HepG2 (cell line): ENCODE measurements at regions not wholly inside any gene's neighbourhood (a gene's known extent, or its start where the extent isn't known, plus 50 kb on each side); places are given as distances from the start of the nearest gene placed in this dataset.

ENCODE experiments used
- ATAC-seq: fragments of 200-7000 bp; cut with Tn5 transposase; 3 replicates; pipeline ENCODE4 v1.9.1; 2020; ENCODE audit warnings: mild to moderate bottlenecking, moderate library complexity
- BruUV-seq: library from RNA; stranded (reverse); fragments of 400-500 nt; replicated peaks from 2 replicates; lab custom pipeline; 2021; lab: Mats Ljungman, UMichigan
- CTCF ChIA-PET: fragments of 300-600 bp; formaldehyde crosslinking; extraction: SDS; loops from one replicate; lab custom pipeline; 2021; ENCODE audit warnings: low total read pairs, inconsistent platforms, low intra/inter-chr PET ratio; lab: Yijun Ruan, JAX
- POLR2A ChIA-PET: fragments of 350-600 bp; sonication (Branson Sonifier 250); formaldehyde crosslinking; loops from one replicate; lab custom pipeline; 2020; ENCODE audit warnings: antibody characterized with exemption, inconsistent platforms; lab: Yijun Ruan, JAX
- DNase-seq: peaks from one replicate; pipeline ENCODE4 v3.0.0-alpha.2; 2015; ENCODE audit warnings: low spot score
- FAIRE-seq: peaks from 3 replicates; lab custom pipeline; 2011; peaks lifted over from hg19 to GRCh38; lab: Jason Lieb, UNC
- H2AFZ ChIP-seq: one replicate; pipeline ENCODE4 v1.6.1; 2011; ENCODE audit warnings: low read length, inconsistent platforms
- H3K27ac ChIP-seq: fragments of 300-600 bp; 3 replicates; pipeline ENCODE4 v1.8.0; 2011; ENCODE audit warnings: mixed run types, mild to moderate bottlenecking, mixed read lengths, low read length, inconsistent platforms; ENCODE audit not compliant: insufficient read depth; ENCODE audit errors: extremely low read length
- H3K27me3 ChIP-seq, 2 experiments: fragments of 200-600 bp in 1 of 2; 2 replicates in 1 of 2; 3 replicates in 1 of 2; pipeline versions ENCODE4 v1.6.0 to v1.8.0; 2011; ENCODE audit warnings: low read length in 2 of 2, mild to moderate bottlenecking in 2 of 2, moderate library complexity in 2 of 2, inconsistent platforms in 1 of 2; ENCODE audit not compliant: insufficient read depth in 2 of 2, control insufficient read depth in 1 of 2
- H3K36me3 ChIP-seq, 2 experiments: fragments of 200-600 bp in 1 of 2; replicated peaks in 1 of 2; 2 replicates in 1 of 2; 3 replicates in 1 of 2; pipeline versions ENCODE4 v1.5.1 to v1.8.0; 2011; ENCODE audit warnings: low read length in 2 of 2, inconsistent platforms in 1 of 2; ENCODE audit not compliant: insufficient read depth in 2 of 2, control insufficient read depth in 1 of 2
- H3K4me1 ChIP-seq: 2 replicates; pipeline ENCODE4 v1.5.1; 2012; ENCODE audit warnings: low read length, inconsistent platforms; ENCODE audit not compliant: insufficient read depth
- H3K4me2 ChIP-seq: 2 replicates; pipeline ENCODE4 v1.6.0; 2011; ENCODE audit warnings: low read depth, low read length, inconsistent platforms
- H3K4me3 ChIP-seq, 3 experiments: fragments of 200-600 bp in 1 of 3; sonication (generic), shearing (Covaris generic) in 1 of 3; replicated peaks in 1 of 3; 2 replicates each; pipeline ENCODE4 v1.5.1; 2011 to 2016; ENCODE audit warnings: low read length in 3 of 3, inconsistent platforms in 2 of 3, low read depth in 2 of 3, mild to moderate bottlenecking in 2 of 3, control low read depth in 1 of 3, mixed read lengths in 1 of 3; ENCODE audit not compliant: insufficient read depth in 1 of 3
- H3K79me2 ChIP-seq: one replicate; pipeline ENCODE4 v1.6.1; 2011; ENCODE audit warnings: low read length, inconsistent platforms; ENCODE audit not compliant: insufficient read depth
- H3K9ac ChIP-seq: 2 replicates; pipeline ENCODE4 v1.6.0; 2011; ENCODE audit warnings: mild to moderate bottlenecking, low read depth, low read length, inconsistent platforms; ENCODE audit not compliant: insufficient read depth
- H3K9me3 ChIP-seq: 2 replicates; pipeline ENCODE4 v1.5.1; 2012; ENCODE audit warnings: mild to moderate bottlenecking, low read length
- H4K20me1 ChIP-seq: 2 replicates; pipeline ENCODE4 v1.6.0; 2011; ENCODE audit warnings: inconsistent platforms, mild to moderate bottlenecking, low read length, moderate library complexity; ENCODE audit not compliant: insufficient read depth
- RFX1 ChIP-seq: fragments of 450-650 bp; IDR thresholded peaks from 2 replicates; pipeline ENCODE4 v1.6.1; 2017
- SETDB1 ChIP-seq: sonication (generic); formaldehyde crosslinking; IDR thresholded peaks from 2 replicates; pipeline ENCODE4 v1.5.1; 2020; ENCODE audit warnings: missing genetic modification reagents, mild to moderate bottlenecking, borderline replicate concordance
- SMYD3 ChIP-seq: sonication (generic); formaldehyde crosslinking; IDR thresholded peaks from 2 replicates; pipeline ENCODE4 v1.8.1; 2023; ENCODE audit warnings: mild to moderate bottlenecking, missing genetic modification reagents
- SOX5 ChIP-seq: IDR thresholded peaks from 2 replicates; pipeline ENCODE4 v1.6.1; 2016; ENCODE audit warnings: borderline replicate concordance
- TEAD3 ChIP-seq: optimal IDR thresholded peaks from 2 replicates; pipeline ENCODE3; 2016; ENCODE audit warnings: borderline replicate concordance
- ZFP36 ChIP-seq: fragments of 150-350 bp; IDR thresholded peaks from 2 replicates; pipeline ENCODE4 v1.6.1; 2018; ENCODE audit warnings: borderline replicate concordance, low read length, low read depth; ENCODE audit not compliant: partially characterized antibody
- ZNF282 ChIP-seq: fragments of 450-650 bp; IDR thresholded peaks from 2 replicates; pipeline ENCODE4 v1.6.1; 2018; ENCODE audit not compliant: partially characterized antibody
- ZNF432 ChIP-seq: sonication (generic); formaldehyde crosslinking; IDR thresholded peaks from 2 replicates; pipeline ENCODE4 v1.5.0; 2020; ENCODE audit warnings: missing genetic modification reagents, mild to moderate bottlenecking, borderline replicate concordance
- ZNF570 ChIP-seq: sonication (generic); formaldehyde crosslinking; IDR thresholded peaks from 2 replicates; pipeline ENCODE4 v1.4.0; 2020; ENCODE audit warnings: mild to moderate bottlenecking, missing genetic modification reagents, borderline replicate concordance
- WGBS: methylation state at CpG from one replicate; pipeline ENCODE4 v1.1.6; 2017; ENCODE audit warnings: low lambda C conversion rate; 5-methylcytosine and 5-hydroxymethylcytosine counted together
- in situ Hi-C: cut with HindIII; loops from 2 replicates; pipeline ENCODE4 v1.10.0; 2017; ENCODE audit warnings: low pct_unique_long_range_greater_than_20kb; ENCODE audit not compliant: extremely low pct_ligation_motif_present
- intact Hi-C: fragments of 100-400 bp; cut with micrococcal nuclease; formaldehyde crosslinking; loops from one replicate; pipeline ENCODE4 v1.10.0; 2022; ENCODE audit not compliant: unreplicated experiment
- TF ChIP-seq, protein P1 (sequence below): sonication (generic); formaldehyde crosslinking; IDR thresholded peaks from 2 replicates; pipeline ENCODE4 v1.9.0; 2021; ENCODE audit warnings: missing genetic modification reagents, borderline replicate concordance
- TF ChIP-seq, protein P2 (sequence below): sonication (generic); formaldehyde crosslinking; IDR thresholded peaks from 2 replicates; pipeline ENCODE4 v1.4.0; 2020; ENCODE audit warnings: mild to moderate bottlenecking, missing genetic modification reagents

DNA sequence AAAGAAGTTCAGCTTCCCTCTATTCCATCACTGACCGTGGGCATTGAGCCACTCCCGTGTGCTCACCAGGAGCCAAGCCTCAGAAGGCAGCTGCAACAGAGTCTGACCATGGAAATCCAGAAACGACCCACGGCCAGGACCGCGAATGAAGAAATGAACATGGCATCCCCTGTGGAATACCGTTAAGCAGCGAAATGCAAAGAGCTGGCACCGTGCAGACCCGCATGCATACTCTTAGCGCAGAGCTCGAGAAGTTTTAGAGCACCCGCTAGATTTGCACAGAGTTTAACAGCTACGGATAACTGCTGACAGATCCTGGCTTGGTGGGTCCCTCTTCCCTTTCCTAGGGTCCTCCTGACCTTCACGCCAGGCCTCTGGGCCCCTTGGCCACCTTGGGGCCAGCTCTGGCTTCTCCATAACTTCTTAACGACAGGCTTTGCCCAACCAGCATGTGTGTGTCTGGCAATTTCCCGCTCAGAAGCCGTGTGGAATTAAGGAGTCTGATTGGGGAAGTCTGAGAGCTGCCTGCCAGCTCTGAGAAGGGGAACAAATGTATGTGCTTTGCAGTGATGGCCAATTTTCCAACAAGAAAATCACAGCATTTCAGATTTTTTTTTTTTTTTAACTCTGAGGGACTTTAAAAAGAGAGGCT, 75.3 kb upstream of the COL5A1 start:
- no TSS peak for BruUV-seq
- Histone ChIP-seq H2AFZ (no peak overlapping the region), H3K79me2 (no peaks in the 10 kb centered on the region), H4K20me1 (no peaks in the 10 kb centered on the region), H3K4me2 (no peak overlapping the region), H3K4me3 (no peak overlapping the region), H3K27me3 (peaks cover 0 to 42% of the 10 kb centered on the region in 2 experiments; a peak in 3 of 5 replicates), H3K9me3 (no peaks in the 10 kb centered on the region), H3K4me1 (no peaks in the 10 kb centered on the region), H3K27ac (no peak overlapping the region), H3K9ac (no peak overlapping the region), H3K36me3 (no peaks in the 10 kb centered on the region)
- intact Hi-C loops = no loop called here
- POLR2A ChIA-PET = no interaction called here
- 26% methylated on average over 9 of the region's 18 CpGs for WGBS
- FAIRE-seq (no peak), DNase-seq (no peak), ATAC-seq (no peak)
- no peak for TF ChIP-seq ZNF432 (CRISPR knock-in tag)
- TF ChIP-seq, protein P1, sequence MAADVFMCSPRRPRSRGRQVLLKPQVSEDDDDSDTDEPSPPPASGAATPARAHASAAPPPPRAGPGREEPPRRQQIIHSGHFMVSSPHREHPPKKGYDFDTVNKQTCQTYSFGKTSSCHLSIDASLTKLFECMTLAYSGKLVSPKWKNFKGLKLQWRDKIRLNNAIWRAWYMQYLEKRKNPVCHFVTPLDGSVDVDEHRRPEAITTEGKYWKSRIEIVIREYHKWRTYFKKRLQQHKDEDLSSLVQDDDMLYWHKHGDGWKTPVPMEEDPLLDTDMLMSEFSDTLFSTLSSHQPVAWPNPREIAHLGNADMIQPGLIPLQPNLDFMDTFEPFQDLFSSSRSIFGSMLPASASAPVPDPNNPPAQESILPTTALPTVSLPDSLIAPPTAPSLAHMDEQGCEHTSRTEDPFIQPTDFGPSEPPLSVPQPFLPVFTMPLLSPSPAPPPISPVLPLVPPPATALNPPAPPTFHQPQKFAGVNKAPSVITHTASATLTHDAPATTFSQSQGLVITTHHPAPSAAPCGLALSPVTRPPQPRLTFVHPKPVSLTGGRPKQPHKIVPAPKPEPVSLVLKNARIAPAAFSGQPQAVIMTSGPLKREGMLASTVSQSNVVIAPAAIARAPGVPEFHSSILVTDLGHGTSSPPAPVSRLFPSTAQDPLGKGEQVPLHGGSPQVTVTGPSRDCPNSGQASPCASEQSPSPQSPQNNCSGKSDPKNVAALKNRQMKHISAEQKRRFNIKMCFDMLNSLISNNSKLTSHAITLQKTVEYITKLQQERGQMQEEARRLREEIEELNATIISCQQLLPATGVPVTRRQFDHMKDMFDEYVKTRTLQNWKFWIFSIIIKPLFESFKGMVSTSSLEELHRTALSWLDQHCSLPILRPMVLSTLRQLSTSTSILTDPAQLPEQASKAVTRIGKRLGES (CRISPR knock-in tag) = no peak
- TF ChIP-seq SOX5 (CRISPR knock-in tag) = no peak
- TF ChIP-seq ZFP36 = no peak
- no peak for TF ChIP-seq ZNF570 (CRISPR knock-in tag)
- no peak for TF ChIP-seq SETDB1
- TF ChIP-seq RFX1 = no peak
- no peak for TF ChIP-seq ZNF282
- no peak for TF ChIP-seq SMYD3 (CRISPR knock-in tag)
- TF ChIP-seq, protein P2, sequence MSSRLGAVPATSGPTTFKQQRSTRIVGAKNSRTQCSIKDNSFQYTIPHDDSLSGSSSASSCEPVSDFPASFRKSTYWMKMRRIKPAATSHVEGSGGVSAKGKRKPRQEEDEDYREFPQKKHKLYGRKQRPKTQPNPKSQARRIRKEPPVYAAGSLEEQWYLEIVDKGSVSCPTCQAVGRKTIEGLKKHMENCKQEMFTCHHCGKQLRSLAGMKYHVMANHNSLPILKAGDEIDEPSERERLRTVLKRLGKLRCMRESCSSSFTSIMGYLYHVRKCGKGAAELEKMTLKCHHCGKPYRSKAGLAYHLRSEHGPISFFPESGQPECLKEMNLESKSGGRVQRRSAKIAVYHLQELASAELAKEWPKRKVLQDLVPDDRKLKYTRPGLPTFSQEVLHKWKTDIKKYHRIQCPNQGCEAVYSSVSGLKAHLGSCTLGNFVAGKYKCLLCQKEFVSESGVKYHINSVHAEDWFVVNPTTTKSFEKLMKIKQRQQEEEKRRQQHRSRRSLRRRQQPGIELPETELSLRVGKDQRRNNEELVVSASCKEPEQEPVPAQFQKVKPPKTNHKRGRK (CRISPR knock-in tag) = no peak
- TF ChIP-seq TEAD3 (CRISPR knock-in tag) = no peak
- CTCF ChIA-PET = no interaction called here
- in situ Hi-C loops = no loop called here
